PC-9 (cell line): ENCODE measurements at regions not wholly inside any gene's neighbourhood (a gene's known extent, or its start where the extent isn't known, plus 50 kb on each side); places are given as distances from the start of the nearest gene placed in this dataset.

Source experiments
- CTCF ChIP-seq: fragments of 200-600 bp; sonication (generic); conservative IDR thresholded peaks from 2 replicates; pipeline ENCODE4 v1.6.1; 2017; ENCODE audit warnings: mixed run types, antibody characterized with exemption, mild to moderate bottlenecking, moderate library complexity
- EZH2 ChIP-seq: fragments of 200-600 bp; sonication (generic); IDR thresholded peaks from 2 replicates; pipeline ENCODE4 v1.8.0; 2017; ENCODE audit warnings: antibody characterized with exemption, low read depth

- no peak for TF ChIP-seq CTCF
- no peak for TF ChIP-seq EZH2
These were observed 196.9 kb downstream of the C1D start for GRCh38 chr2:67865917-67866316.
